ENCODE measurements at regions not wholly inside any gene's neighbourhood (a gene's known extent, or its start where the extent isn't known, plus 50 kb on each side); places are given as distances from the start of the nearest gene placed in this dataset.

DNA sequence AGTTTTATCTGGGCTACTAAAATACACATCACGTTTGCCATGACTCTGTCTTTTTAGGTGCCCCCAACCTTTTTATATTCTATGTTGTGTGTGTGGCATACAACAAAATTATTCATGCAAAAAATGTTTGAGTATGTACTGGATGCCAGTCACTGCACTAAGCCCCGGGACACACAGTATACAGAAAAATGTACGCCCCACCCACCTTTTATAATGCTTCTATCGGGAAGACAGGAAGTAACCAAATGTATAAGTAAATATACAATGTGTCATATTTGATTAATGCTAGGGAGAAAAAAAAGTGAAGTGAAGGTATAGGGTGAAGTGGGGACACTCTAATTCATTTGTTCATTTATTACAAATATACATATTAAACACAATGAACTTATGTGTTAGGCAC lies 503.4 kb upstream of the MDFIC2 start:
- no peak for TF ChIP-seq RARB (CRISPR knock-in tag; IDR thresholded peaks at IDR 0.05)
- no peak for TF ChIP-seq ZNF8 (CRISPR knock-in tag; IDR thresholded peaks at IDR 0.05)
- no peak for TF ChIP-seq TCF4 (CRISPR knock-in tag; IDR thresholded peaks at IDR 0.05; ENCODE audit: borderline replicate concordance)
- no peak for TF ChIP-seq PPARA (CRISPR knock-in tag; IDR thresholded peaks at IDR 0.05; ENCODE audit: borderline replicate concordance)
- TF ChIP-seq ISL1 (CRISPR knock-in tag; IDR thresholded peaks at IDR 0.05): no peak
- TF ChIP-seq CREB5 (CRISPR knock-in tag; IDR thresholded peaks at IDR 0.05; ENCODE audit: low read depth): no peak
- TF ChIP-seq TSHZ2 (CRISPR knock-in tag; IDR thresholded peaks at IDR 0.05): no peak
- no peak for TF ChIP-seq ESRRG (CRISPR knock-in tag; IDR thresholded peaks at IDR 0.05)
- no peak for TF ChIP-seq ZC3H10 (CRISPR knock-in tag; IDR thresholded peaks at IDR 0.05)
- TF ChIP-seq CSDC2 (CRISPR knock-in tag; IDR thresholded peaks at IDR 0.05): no peak
- no peak for TF ChIP-seq ZNF565 (CRISPR knock-in tag; conservative IDR thresholded peaks at IDR 0.05; ENCODE audit: low read depth)
- no peak for TF ChIP-seq BACH2 (CRISPR knock-in tag; IDR thresholded peaks at IDR 0.05; ENCODE audit: borderline replicate concordance)
- TF ChIP-seq, protein P1, sequence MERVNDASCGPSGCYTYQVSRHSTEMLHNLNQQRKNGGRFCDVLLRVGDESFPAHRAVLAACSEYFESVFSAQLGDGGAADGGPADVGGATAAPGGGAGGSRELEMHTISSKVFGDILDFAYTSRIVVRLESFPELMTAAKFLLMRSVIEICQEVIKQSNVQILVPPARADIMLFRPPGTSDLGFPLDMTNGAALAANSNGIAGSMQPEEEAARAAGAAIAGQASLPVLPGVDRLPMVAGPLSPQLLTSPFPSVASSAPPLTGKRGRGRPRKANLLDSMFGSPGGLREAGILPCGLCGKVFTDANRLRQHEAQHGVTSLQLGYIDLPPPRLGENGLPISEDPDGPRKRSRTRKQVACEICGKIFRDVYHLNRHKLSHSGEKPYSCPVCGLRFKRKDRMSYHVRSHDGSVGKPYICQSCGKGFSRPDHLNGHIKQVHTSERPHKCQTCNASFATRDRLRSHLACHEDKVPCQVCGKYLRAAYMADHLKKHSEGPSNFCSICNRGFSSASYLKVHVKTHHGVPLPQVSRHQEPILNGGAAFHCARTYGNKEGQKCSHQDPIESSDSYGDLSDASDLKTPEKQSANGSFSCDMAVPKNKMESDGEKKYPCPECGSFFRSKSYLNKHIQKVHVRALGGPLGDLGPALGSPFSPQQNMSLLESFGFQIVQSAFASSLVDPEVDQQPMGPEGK (CRISPR knock-in tag; IDR thresholded peaks at IDR 0.05; ENCODE audit: borderline replicate concordance): no peak
- no peak for TF ChIP-seq GLIS3 (CRISPR knock-in tag; IDR thresholded peaks at IDR 0.05)
- no peak for TF ChIP-seq POU6F1 (CRISPR knock-in tag; IDR thresholded peaks at IDR 0.05; ENCODE audit: borderline replicate concordance, low read depth)
- no peak for TF ChIP-seq SNAI2 (CRISPR knock-in tag; IDR thresholded peaks at IDR 0.05)
- TF ChIP-seq TOX (CRISPR knock-in tag; IDR thresholded peaks at IDR 0.05; ENCODE audit: borderline replicate concordance): no peak
- TF ChIP-seq ZFP30 (CRISPR knock-in tag; IDR thresholded peaks at IDR 0.05): no peak
- ATAC-seq: no peak

DNA sequence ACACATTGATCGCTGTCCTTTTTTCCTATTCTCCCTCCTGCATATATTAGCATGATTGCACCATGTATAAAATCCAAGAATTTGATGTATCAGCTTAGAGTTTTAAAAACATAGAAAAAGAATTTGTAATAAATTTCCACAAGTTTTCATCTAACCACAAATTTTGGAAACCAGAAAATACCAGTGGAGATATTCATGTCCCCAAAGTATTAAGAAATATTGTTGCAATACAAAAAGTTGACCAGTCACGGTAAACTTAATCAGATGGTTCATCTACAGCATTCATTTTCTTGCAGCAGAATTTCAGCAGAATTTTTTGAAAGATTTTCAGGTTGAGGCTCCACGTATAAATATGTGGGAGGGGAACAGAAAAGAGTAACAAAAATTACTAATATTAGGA lies 500.9 kb upstream of the MDFIC2 start:
- no peak for ATAC-seq
- no peak for TF ChIP-seq GLIS3 (CRISPR knock-in tag; IDR thresholded peaks at IDR 0.05)
- no peak for TF ChIP-seq TCF4 (CRISPR knock-in tag; IDR thresholded peaks at IDR 0.05; ENCODE audit: borderline replicate concordance)
- TF ChIP-seq SNAI2 (CRISPR knock-in tag; IDR thresholded peaks at IDR 0.05): no peak
- no peak for TF ChIP-seq CSRNP3 (CRISPR knock-in tag; IDR thresholded peaks at IDR 0.05)
- TF ChIP-seq OSR1 (CRISPR knock-in tag; IDR thresholded peaks at IDR 0.05): no peak
- TF ChIP-seq ESRRG (CRISPR knock-in tag; IDR thresholded peaks at IDR 0.05): no peak
- TF ChIP-seq ZNF565 (CRISPR knock-in tag; conservative IDR thresholded peaks at IDR 0.05; ENCODE audit: low read depth): no peak
- TF ChIP-seq ZFP3 (CRISPR knock-in tag; IDR thresholded peaks at IDR 0.05): no peak
- no peak for TF ChIP-seq ZNF8 (CRISPR knock-in tag; IDR thresholded peaks at IDR 0.05)
- TF ChIP-seq ARNTL (CRISPR knock-in tag; IDR thresholded peaks at IDR 0.05; ENCODE audit: borderline replicate concordance, low read depth): no peak
- TF ChIP-seq TOX (CRISPR knock-in tag; IDR thresholded peaks at IDR 0.05; ENCODE audit: borderline replicate concordance): no peak
- no peak for TF ChIP-seq PPARA (CRISPR knock-in tag; IDR thresholded peaks at IDR 0.05; ENCODE audit: borderline replicate concordance)
- TF ChIP-seq ZNF70 (CRISPR knock-in tag; IDR thresholded peaks at IDR 0.05): no peak
- TF ChIP-seq ZFP30 (CRISPR knock-in tag; IDR thresholded peaks at IDR 0.05): no peak
- no peak for TF ChIP-seq CSDC2 (CRISPR knock-in tag; IDR thresholded peaks at IDR 0.05)
- TF ChIP-seq POU6F1 (CRISPR knock-in tag; IDR thresholded peaks at IDR 0.05; ENCODE audit: borderline replicate concordance, low read depth): no peak
- TF ChIP-seq RARB (CRISPR knock-in tag; IDR thresholded peaks at IDR 0.05): no peak
